H9 (cell line): ENCODE measurements at regions not wholly inside any gene's neighbourhood (a gene's known extent, or its start where the extent isn't known, plus 50 kb on each side); places are given as distances from the start of the nearest gene placed in this dataset.

Experiments
- DNase-seq: peaks from one replicate; pipeline ENCODE4 v3.0.0-alpha.2; 2017
- H2AFZ ChIP-seq: one replicate; pipeline ENCODE4 v1.6.1; 2013; ENCODE audit warnings: mild to moderate bottlenecking, low read length, control low read depth, moderate library complexity
- H2AK5ac ChIP-seq: 2 replicates; pipeline ENCODE4 v1.6.1; 2013; ENCODE audit warnings: low read length, control low read depth, mixed read lengths; ENCODE audit not compliant: insufficient read length
- H2BK120ac ChIP-seq: one replicate; pipeline ENCODE4 v1.6.1; 2013; ENCODE audit warnings: low read depth, mild to moderate bottlenecking, low read length, control low read depth, inconsistent platforms; ENCODE audit not compliant: poor library complexity, severe bottlenecking
- H2BK12ac ChIP-seq: 2 replicates; pipeline ENCODE4 v1.6.1; 2013; ENCODE audit warnings: low read length, control low read depth, mixed read lengths, low read depth; ENCODE audit not compliant: insufficient read length
- H2BK15ac ChIP-seq: 2 replicates; pipeline ENCODE4 v1.6.1; 2013; ENCODE audit warnings: low read depth, low read length, control low read depth
- H2BK20ac ChIP-seq: one replicate; pipeline ENCODE4 v1.6.1; 2013; ENCODE audit warnings: low read depth, mild to moderate bottlenecking, low read length, control low read depth, inconsistent platforms; ENCODE audit not compliant: poor library complexity, severe bottlenecking
- H2BK5ac ChIP-seq: 2 replicates; pipeline ENCODE4 v1.6.1; 2013; ENCODE audit warnings: low read length, control low read depth, mixed read lengths; ENCODE audit not compliant: insufficient read length
- H3K14ac ChIP-seq: 2 replicates; pipeline ENCODE4 v1.6.1; 2013; ENCODE audit warnings: low read length, control low read depth; ENCODE audit not compliant: insufficient read depth
- H3K18ac ChIP-seq: 2 replicates; pipeline ENCODE4 v1.6.1; 2013; ENCODE audit warnings: low read depth, mild to moderate bottlenecking, mixed read lengths, low read length, control low read depth; ENCODE audit not compliant: insufficient read length
- H3K23ac ChIP-seq: 2 replicates; pipeline ENCODE4 v1.6.1; 2013; ENCODE audit warnings: low read length, control low read depth, mixed read lengths, low read depth; ENCODE audit not compliant: insufficient read length
- H3K23me2 ChIP-seq: 2 replicates; pipeline ENCODE4 v1.6.1; 2013; ENCODE audit warnings: low read depth, mild to moderate bottlenecking, mixed read lengths, low read length, control low read depth; ENCODE audit not compliant: insufficient read length, poor library complexity, severe bottlenecking
- H3K27ac ChIP-seq: 2 replicates; pipeline ENCODE4 v1.5.1; 2013; ENCODE audit warnings: low read length, control low read depth, mixed read lengths, low read depth; ENCODE audit not compliant: insufficient read length
- H3K27me3 ChIP-seq: 2 replicates; pipeline ENCODE4 v1.6.1; 2013; ENCODE audit warnings: low read length, control low read depth, inconsistent platforms; ENCODE audit not compliant: insufficient read depth
- H3K4ac ChIP-seq: 2 replicates; pipeline ENCODE4 v1.6.1; 2013; ENCODE audit warnings: low read depth, mild to moderate bottlenecking, control low read depth, inconsistent platforms, low read length, moderate library complexity
- H3K4me1 ChIP-seq: 2 replicates; pipeline ENCODE4 v1.6.1; 2013; ENCODE audit warnings: low read length, control low read depth, inconsistent platforms; ENCODE audit not compliant: insufficient read depth
- H3K4me2 ChIP-seq: 2 replicates; pipeline ENCODE4 v1.6.1; 2013; ENCODE audit warnings: low read length, control low read depth, mixed read lengths; ENCODE audit not compliant: insufficient read length, insufficient read depth
- H3K56ac ChIP-seq: 2 replicates; pipeline ENCODE4 v1.6.1; 2013; ENCODE audit warnings: low read depth, mild to moderate bottlenecking, mixed read lengths, low read length, control low read depth; ENCODE audit not compliant: insufficient read length
- H3K79me1 ChIP-seq: 2 replicates; pipeline ENCODE4 v1.6.1; 2013; ENCODE audit warnings: low read depth, mild to moderate bottlenecking, moderate library complexity, low read length, control low read depth, inconsistent platforms; ENCODE audit not compliant: insufficient read depth, poor library complexity, severe bottlenecking
- H3K79me2 ChIP-seq: 2 replicates; pipeline ENCODE4 v1.6.1; 2013; ENCODE audit warnings: low read length, control low read depth, inconsistent platforms; ENCODE audit not compliant: insufficient read depth
- H3K9ac ChIP-seq: 2 replicates; pipeline ENCODE4 v1.6.1; 2013; ENCODE audit warnings: low read length, control low read depth, mixed read lengths; ENCODE audit not compliant: insufficient read length; ENCODE audit errors: extremely low read depth
- H3K9me3 ChIP-seq: one replicate; pipeline ENCODE4 v1.6.1; 2013; ENCODE audit warnings: low read depth, low read length, inconsistent platforms; ENCODE audit not compliant: control insufficient read depth
- H3T11ph ChIP-seq: one replicate; pipeline ENCODE4 v1.6.1; 2013; ENCODE audit warnings: mild to moderate bottlenecking, low read length, control low read depth, inconsistent platforms
- H4K20me1 ChIP-seq: one replicate; pipeline ENCODE4 v1.6.1; 2013; ENCODE audit not compliant: control insufficient read depth, insufficient read length, insufficient read depth
- H4K5ac ChIP-seq: 2 replicates; pipeline ENCODE4 v1.6.1; 2013; ENCODE audit warnings: low read depth, mild to moderate bottlenecking, mixed read lengths, low read length, control low read depth; ENCODE audit not compliant: insufficient read length
- H4K8ac ChIP-seq: replicated peaks from 2 replicates; pipeline ENCODE4 v1.6.1; 2013; ENCODE audit warnings: low read length, control low read depth, mixed read lengths, low read depth; ENCODE audit not compliant: insufficient read length
- H4K91ac ChIP-seq: 2 replicates; pipeline ENCODE4 v1.6.1; 2013; ENCODE audit warnings: low read depth, mild to moderate bottlenecking, moderate library complexity, mixed read lengths, low read length, control low read depth; ENCODE audit not compliant: insufficient read length
- H3K27ac Mint-ChIP-seq, 3 experiments: 2 replicates in 2 of 3; 3 replicates in 1 of 3; pipeline ENCODE4 v1.8.0; 2020 to 2021; ENCODE audit warnings: mixed read lengths in 3 of 3, mild to moderate bottlenecking in 1 of 3, moderate library complexity in 1 of 3
- H3K27me3 Mint-ChIP-seq: 2 replicates; pipeline ENCODE4 v1.8.0; 2021; ENCODE audit warnings: low read depth, mild to moderate bottlenecking, moderate library complexity, mixed read lengths
- H3K36me3 Mint-ChIP-seq, 3 experiments: 2 replicates in 2 of 3; 3 replicates in 1 of 3; pipeline ENCODE4 v1.8.0; 2020 to 2021; ENCODE audit warnings: low read depth in 3 of 3, mixed read lengths in 3 of 3; ENCODE audit not compliant: insufficient read depth in 1 of 3
- H3K4me1 Mint-ChIP-seq, 2 experiments: 2 replicates each; pipeline ENCODE4 v1.8.0; 2020; ENCODE audit warnings: mixed read lengths in 2 of 2
- H3K4me3 Mint-ChIP-seq, 2 experiments: 2 replicates in 1 of 2; 3 replicates in 1 of 2; pipeline ENCODE4 v1.8.0; 2020 to 2021; ENCODE audit warnings: mild to moderate bottlenecking in 2 of 2, mixed read lengths in 2 of 2, moderate library complexity in 1 of 2
- H3K9me3 Mint-ChIP-seq, 2 experiments: 2 replicates in 1 of 2; 3 replicates in 1 of 2; pipeline ENCODE4 v1.8.0; 2020; ENCODE audit warnings: mild to moderate bottlenecking in 2 of 2, mixed read lengths in 2 of 2, moderate library complexity in 1 of 2
- WGBS: extraction: QIAGEN DNeasy Blood & Tissue Kit; methylation state at CpG from one replicate; pipeline ENCODE4 v1.1.7; 2013; ENCODE audit warnings: missing lambda C conversion rate, low lambda C conversion rate, mixed read lengths; ENCODE audit not compliant: insufficient read length; ENCODE audit errors: extremely low coverage; 5-methylcytosine and 5-hydroxymethylcytosine counted together
- TF ChIP-seq, protein P1 (sequence below): fragments of 200-600 bp; sonication (generic); conservative IDR thresholded peaks from 3 replicates; pipeline ENCODE4 v1.8.0; 2021; ENCODE audit warnings: antibody characterized with exemption, mild to moderate bottlenecking

DNA sequence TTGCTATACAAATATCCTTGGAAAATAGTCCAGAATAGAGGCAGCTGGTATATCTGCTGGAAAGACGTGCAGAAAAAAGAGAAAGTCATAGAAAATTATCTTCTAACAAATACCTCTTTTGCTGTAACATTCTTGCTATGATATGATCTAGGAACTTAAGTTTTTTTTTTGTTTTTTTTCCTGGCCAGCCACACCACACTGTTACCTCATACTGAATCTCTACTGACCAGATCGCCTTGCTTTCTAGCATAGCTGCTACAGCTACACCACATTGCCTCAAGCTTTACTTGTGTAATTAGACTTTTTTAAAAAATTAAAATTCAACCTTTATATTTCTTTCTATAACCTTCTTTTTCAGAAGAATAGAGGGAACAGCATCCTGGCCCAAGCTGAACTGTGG, 142.2 kb upstream of the PRLR start:
- no peak overlapping the region for H2BK12ac ChIP-seq
- no peak overlapping the region for H4K8ac ChIP-seq
- no peaks in the 10 kb centered on the region for H3K23me2 ChIP-seq
- no peak overlapping the region for H2BK20ac ChIP-seq
- DNase-seq = no peak
- no peaks in the 10 kb centered on the region for H3K27me3 Mint-ChIP-seq
- no peak overlapping the region for H2AFZ ChIP-seq
- no peak overlapping the region for H4K5ac ChIP-seq
- no peak overlapping the region for H3T11ph ChIP-seq
- H3K18ac ChIP-seq = no peak overlapping the region
- H3K56ac ChIP-seq = no peak overlapping the region
- no peaks in the 10 kb centered on the region for H3K9me3 Mint-ChIP-seq
- H3K23ac ChIP-seq = no peak overlapping the region
- H3K27ac Mint-ChIP-seq = no peak overlapping the region
- no peak overlapping the region for H4K91ac ChIP-seq
- H3K9ac ChIP-seq = no peak overlapping the region
- no peaks in the 10 kb centered on the region for H4K20me1 ChIP-seq
- no peaks in the 10 kb centered on the region for H3K36me3 Mint-ChIP-seq
- TF ChIP-seq, protein P1, sequence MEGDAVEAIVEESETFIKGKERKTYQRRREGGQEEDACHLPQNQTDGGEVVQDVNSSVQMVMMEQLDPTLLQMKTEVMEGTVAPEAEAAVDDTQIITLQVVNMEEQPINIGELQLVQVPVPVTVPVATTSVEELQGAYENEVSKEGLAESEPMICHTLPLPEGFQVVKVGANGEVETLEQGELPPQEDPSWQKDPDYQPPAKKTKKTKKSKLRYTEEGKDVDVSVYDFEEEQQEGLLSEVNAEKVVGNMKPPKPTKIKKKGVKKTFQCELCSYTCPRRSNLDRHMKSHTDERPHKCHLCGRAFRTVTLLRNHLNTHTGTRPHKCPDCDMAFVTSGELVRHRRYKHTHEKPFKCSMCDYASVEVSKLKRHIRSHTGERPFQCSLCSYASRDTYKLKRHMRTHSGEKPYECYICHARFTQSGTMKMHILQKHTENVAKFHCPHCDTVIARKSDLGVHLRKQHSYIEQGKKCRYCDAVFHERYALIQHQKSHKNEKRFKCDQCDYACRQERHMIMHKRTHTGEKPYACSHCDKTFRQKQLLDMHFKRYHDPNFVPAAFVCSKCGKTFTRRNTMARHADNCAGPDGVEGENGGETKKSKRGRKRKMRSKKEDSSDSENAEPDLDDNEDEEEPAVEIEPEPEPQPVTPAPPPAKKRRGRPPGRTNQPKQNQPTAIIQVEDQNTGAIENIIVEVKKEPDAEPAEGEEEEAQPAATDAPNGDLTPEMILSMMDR = no peak
- no peak overlapping the region for H3K14ac ChIP-seq
- H2BK120ac ChIP-seq = no peak overlapping the region
- H2BK5ac ChIP-seq = no peak overlapping the region
- no peak overlapping the region for H3K4me2 ChIP-seq
- peaks cover 6 to 9% of the 10 kb centered on the region in 2 experiments for H3K4me1 Mint-ChIP-seq
- no peaks in the 10 kb centered on the region for H3K27me3 ChIP-seq
- no peak overlapping the region for H3K4ac ChIP-seq
- no peak overlapping the region for H2BK15ac ChIP-seq
- H2AK5ac ChIP-seq = no peak overlapping the region
- no peaks in the 10 kb centered on the region for H3K79me1 ChIP-seq
- H3K4me3 Mint-ChIP-seq = no peak overlapping the region
- no peaks in the 10 kb centered on the region for H3K9me3 ChIP-seq
- no peaks in the 10 kb centered on the region for H3K4me1 ChIP-seq
- no CpG with 5 or more reads among the region's 2 CpGs for WGBS
- no peaks in the 10 kb centered on the region for H3K79me2 ChIP-seq
- H3K27ac ChIP-seq = no peak overlapping the region
